Stimulated activated CD8-positive, alpha-beta memory T cell treated with anti-CD3 and anti-CD28 coated beads, Interleukin-2, amount 100 ng/mL, for 1 hour (primary cell): ENCODE measurements at regions not wholly inside any gene's neighbourhood (a gene's known extent, or its start where the extent isn't known, plus 50 kb on each side); places are given as distances from the start of the nearest gene placed in this dataset.

Experiments used
- DNase-seq, 2 donors: peaks; one replicate each; pipeline ENCODE4 v3.0.0-alpha.2; 2020; ENCODE audit warnings: low read depth in 2 of 2

DNA sequence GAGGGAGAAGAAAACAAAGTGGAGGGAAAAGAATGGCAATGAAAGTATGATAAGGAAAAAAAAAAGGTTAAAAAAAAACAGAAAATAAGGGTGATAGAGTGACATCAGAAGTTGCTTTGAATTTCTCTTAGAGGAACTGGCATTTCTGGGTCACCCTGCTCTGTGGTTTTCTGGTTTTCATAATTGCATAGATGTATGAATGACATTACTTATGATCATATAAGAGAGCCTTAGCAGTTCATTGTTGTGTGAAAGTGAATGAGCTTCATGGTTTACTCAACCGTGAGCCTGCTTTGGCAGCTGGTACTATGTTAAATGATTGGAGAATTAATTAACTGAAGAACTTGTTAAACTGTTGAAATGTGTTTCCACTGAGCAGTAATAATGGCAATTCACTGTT is 336.4 kb upstream of the FBXO33 start:
- no peak for DNase-seq

DNA sequence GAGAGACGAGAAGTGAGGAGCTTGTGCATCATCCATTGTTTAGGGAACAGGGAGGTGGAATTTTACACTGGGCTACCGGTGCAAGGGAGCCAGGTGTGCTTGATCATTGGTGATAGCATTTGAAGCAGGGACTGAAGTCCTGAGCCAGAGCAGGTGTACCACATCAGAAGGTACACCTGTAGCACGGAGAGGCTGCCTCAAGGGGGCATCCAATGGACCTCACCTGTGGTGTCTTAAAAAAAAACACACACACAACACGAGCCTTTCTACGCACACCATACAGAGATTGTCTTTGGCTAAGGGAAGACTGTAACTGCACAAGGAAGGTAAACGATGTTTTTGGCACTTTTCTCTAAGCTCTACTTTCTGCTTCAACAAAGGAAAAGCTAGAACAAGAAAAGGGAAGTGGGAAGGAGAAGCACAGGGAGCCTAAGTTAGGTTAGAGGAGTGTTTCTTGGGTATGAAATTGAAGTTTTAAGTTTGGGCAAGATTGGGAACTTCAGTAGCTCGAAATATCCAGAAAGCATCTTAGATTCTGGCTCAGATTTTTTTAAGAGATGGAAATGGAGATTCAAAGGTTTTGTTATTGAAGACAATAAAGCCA is 334.3 kb upstream of the FBXO33 start:
- no peak for DNase-seq

DNA sequence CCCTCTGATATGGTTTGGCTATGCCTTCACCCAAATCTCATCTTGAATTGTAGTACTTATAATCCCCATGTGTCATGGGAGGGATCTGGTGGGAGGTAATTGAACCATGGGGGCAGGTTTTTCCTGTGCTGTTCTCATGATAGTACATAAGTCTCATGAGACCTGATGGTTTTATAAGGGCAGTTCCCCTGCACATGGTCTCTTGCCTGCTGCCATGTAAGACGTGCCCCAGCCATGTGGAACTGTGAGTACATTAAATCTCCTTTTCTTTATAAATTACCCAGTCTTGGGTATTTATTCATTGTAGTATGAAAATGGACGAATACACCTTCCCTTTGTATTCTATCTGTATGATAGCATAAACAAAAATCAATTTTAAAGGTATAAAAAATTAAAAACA is 333.4 kb upstream of the FBXO33 start:
- DNase-seq, result no peak

DNA sequence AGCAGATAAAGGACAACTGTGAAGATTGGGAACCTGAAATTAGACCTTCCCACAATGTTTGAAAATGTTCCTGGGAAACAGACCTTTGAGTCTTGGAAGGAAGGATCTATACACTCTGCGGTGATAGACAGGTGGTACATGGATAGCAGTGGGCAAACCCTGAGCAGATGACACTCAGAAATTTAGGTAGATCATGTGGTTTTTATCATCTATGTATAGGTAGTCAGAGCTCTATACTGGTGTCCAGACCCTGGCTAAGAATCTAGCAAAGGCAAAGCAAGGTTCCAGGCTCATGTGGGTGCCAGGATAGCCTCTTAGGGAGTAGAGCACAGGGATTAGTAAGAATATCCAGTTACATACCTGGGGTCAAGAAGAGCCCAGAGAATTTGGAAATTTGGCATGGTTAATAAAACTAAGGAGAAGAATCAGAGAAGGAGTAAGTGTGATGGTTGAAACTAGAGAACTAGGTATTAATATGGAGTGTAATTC is 331.2 kb upstream of the FBXO33 start:
- DNase-seq, result no peak

DNA sequence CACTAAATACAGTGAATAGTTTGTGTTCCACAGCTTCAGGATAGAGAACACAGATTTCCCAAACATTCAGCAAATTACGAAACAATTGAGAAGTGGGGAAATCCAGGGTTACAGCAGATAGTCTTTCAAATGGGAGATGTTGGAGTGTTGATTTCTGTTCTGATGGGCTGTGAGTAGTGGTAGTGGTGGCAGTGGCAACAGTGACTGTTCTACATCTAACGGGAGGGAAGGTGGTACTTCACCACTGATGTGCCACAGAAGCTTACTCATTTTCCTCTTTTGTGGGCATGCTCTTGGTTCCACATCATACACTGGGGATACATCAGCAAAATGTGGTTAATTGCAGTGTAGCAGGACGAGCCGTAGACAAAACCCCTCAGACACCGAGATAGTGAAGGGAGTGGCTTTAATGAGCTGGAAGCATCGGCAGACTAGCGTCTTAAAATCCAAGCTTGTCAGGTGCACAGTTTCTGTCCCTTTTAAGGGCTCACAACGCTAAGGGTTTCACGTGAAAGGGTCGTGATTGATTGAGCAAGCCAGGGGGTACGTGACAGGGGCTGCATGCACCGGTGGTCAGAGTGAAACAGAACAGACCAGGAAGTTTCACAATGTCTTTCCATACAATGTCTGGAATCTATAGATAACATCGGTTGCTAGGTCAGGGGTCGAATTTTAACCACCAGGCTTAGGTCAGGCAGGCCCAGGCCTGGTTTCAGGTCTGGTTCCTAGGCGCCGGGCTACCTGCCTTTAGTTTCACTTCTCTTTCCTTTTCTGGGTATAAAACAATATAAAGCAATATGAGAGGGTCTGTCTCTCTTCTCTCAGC is 330.6 kb upstream of the FBXO33 start:
- no peak for DNase-seq

DNA sequence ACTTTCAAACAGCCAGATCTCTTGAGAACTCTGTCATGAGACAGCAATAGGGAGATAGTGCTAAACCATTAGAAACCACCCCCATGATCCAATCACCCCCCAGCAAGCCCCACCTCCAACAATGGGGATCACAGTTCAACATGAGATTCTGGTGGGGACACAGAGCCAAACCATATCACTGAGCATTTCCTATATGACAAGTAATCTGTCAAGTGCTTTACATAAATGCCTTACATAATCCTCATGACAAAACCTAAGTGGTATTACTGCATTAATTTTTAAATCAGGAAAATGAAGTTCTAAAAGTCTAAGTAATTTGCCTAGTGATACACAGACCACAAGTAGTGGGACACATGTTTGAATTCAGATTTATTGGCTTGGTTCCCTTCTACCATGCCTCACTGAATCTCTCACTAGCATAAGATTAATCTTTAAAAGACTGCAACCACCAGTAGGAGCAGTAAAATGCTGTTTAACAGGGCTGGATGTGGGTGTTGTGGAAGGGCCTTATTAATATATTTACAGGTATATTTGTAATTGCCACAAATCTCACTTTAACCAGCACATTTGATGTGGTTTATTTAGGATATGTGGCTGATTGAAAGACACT is 323.1 kb upstream of the FBXO33 start:
- DNase-seq, result no peak

DNA sequence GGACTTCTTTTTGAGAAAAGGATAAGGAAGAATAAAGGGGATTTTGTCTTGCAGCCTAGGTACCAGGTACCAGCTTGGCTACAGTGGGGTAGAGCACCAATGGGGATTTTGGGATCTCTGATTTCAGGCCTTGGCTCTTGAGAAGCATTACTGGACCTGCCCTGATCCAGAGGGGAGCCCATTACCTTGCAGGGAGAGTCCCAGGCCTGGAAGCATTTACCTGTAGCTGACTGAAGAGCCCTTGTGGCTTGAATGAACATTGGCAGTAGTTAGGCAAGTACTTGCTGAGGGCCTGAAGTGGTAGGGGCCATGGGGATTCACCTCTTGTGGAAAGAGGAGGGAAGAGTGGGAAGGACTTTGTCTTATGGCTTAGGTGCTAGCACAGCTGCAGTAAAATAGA is 308.2 kb upstream of the FBXO33 start:
- DNase-seq, result no peak

DNA sequence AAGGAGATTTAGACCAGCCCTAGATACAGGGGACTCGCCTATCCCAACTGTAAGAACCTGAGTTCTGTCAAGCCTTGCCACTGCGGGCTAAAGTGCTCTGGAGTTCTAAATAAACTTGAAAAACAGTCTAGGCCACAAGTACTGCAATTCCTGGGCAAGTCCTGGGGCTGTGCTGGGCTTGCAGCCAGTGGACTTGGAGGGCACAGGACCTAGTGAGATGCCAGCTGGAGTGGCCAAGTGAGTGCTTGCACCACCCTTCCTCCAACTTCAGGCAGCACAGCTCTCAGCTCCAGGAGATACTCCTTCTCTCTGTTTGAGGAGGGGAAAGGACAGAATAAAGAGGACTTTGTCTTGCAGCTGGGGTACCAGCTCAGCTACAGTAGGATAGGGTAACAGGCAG is 307.6 kb upstream of the FBXO33 start:
- DNase-seq, result no peak

DNA sequence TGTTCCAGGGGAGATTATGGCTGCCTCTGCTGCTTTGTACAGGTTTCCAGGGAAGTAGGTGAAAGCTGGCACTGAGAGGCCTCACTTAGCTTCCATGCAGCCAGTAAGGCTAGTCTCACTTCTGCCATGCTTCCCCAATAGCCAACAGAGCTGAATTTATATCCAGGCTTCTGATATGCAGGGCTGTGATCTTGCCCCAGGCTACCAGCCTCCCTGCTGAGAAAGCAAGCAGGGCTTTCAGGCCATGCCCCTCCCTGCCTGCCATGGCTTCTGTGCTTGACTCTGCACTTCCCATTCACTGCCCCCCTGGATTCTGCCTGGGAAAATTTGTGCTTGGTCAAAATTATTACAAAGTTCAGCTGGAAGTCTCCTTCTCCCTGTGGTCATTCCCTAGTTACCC is 302.1 kb upstream of the FBXO33 start:
- DNase-seq, result no peak

DNA sequence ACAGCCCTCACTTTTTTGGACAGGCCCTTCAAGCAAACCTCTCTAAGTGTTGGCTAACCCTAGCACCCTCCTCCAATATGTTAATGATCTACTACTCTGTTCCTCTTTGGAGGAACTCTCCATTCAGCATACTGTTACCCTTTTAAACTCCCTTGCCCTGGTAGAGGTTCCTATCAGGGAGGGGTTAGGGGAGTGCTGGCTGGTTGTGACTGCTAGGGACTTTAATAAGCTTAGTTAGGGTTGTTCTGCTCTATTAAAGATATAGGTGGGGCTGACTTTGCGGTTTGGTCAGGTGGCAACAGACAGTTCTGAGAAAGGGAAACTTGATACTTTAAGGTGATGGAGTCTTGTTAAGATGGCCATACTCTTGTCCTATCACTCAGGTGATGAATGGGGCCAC is 301.5 kb upstream of the FBXO33 start:
- DNase-seq, result no peak

DNA sequence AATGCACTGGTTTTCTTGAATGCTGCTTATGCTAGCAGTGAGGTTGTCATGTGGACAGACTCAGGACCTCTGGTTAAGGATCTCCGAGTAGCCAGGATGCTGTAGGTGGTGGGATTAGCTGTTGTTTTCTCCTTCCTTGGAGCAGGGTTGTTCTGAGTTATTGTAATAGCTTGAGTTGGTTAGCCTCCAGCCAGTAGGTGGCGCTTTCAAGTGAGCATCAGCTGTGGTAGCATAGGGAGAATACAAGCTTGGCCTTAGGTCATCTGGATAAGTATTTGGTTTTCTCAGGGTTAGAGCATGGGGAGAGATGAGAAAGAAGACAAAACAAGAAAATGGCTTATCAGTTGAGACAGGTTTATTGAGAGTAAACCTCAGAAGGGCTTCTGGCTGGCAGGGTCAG is 299.7 kb upstream of the FBXO33 start:
- no peak for DNase-seq

DNA sequence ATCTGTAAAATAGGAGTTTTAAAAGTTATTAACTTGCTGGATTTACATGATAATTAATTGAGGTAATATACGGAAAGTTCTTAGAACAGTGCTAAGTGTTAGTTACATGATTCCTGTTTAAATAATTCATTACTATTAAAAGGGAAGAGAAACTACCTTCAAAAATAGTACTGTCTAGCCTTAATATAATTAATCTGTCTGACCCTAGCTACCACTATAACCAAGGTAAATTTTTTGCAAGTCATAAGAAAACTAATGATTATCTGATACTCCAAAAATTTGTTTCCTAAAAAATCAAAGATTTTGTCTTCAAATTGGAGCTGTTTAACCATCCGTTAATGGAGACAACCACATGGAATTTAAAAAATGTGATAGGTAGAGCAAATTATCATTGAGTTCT is 294.3 kb upstream of the FBXO33 start:
- DNase-seq, result no peak

DNA sequence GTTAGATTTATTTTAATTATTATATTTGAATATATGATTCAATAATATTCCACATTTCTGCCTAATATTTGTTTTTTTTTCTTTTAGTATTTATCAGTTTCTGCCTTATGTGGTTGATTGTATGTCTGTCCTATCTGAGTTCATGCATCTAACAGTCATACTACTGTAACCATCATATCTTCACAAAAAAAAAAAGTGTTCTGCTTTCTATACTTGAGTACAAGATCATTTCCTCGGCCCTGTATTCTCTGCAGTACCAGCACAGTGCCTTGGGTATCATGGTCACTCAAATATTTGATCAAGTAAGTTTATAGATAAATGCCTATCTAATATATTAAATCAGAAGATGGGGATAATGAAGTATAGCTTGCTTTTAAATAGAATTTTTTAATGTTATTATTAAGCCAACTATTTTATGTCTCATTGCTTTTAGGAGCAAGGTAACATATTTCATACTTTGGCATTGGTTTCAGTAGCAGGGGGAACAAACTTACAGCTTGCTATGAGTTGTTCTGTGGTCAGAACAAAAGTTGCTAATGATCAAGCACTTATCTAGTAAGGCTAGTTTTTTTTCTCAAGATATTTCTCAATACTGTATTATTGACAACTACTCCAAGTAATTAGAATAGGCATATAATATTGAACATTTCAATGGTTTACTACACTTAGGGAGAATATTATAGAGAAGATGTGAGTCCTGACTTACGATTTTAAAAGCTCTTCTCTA is 290.5 kb upstream of the FBXO33 start:
- DNase-seq, result no peak

DNA sequence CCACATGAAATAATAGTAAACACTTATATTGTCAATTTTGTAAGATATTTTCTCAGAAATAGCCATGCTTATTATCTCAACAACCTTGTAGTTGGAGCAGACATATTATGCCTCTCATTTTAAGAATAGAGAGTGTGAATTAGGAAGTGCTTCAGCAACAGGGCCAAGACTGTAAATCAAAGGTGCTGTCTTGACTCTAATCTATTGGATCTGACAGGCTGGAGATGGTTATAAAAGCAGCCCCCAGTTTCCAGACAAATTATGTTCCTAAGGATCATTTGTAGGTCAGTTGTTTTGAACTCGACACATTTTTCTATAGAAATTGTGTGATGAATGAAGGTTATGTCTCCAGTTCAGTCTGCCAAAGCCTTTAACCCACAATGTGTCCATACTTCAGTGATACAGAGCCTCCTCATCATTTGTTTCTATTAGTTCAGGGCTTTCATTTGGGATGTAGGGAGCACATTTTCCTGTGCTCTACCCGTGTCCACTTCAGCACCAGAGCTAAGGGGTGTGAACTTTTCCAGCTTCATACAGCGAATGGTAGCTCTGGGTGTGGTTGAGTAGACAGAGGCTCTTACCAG is 284.8 kb upstream of the FBXO33 start:
- no peak for DNase-seq

DNA sequence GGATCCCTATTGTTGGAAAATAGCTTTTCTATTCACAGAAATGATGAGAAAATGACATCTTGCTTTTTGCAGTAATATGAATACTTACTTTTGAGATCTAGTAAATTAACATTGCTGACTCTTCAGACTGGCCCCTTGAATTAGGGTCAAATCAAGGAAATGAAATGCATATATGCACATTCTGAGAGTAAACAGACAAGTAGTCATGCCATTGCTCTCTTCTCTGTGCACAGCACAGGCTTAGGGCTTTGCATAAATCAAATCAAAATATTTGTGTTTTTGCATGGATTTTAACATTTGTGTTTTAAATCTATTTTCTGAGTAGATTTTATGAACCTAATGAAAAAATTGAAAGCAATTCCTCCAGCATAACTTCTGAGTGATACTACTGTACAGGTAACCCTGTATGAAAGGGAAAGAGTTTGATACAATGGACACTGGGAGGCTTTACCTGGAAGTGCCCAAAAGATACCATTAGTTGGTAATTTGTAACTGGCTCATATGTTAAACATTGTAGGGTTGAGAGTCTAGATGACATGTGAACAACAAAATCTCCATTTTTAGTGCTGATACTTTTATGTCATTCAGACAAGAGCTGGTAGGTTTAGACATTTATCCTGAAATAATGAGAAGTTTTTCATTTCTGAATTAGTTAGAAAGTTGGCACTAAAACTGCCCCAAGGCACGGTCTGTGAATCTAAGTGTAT is 280.2 kb upstream of the FBXO33 start:
- DNase-seq, result no peak

DNA sequence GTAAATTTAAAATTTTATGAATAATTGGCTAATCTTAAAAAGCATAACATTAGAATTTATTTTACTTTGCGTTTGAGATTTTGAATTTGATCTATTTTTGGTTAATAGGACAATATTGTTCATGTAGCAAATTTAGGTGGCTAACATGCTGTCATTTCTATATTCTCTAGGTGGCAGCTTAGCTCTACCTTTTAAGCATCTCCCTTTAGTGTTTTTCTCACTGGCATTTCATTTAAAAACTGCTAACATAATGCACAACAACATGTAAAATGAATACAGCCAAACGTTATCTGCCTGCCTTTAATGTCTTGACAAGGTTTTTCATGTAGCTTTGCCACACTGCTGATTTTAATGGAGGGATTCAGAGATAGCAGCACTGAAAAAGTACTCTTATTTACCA is 272.4 kb upstream of the FBXO33 start:
- DNase-seq, result no peak

DNA sequence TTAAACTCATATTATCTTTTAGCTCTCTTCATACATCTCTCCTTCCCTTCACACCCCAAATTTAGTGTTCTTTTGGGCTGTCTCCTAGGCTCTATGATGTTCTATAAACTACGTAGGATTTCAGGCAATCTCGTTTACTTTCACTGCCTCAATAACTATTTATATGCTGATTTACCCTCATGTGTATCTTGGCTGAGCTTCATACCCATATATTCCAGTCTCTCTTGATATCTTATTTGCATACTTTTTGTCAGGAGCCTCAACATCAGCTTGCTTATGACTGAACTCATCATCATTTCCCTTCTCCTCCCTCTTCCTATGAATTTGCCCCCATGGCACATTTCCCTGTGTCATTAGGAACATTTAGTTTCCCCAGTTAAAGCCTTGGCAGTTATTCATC is 262.1 kb upstream of the FBXO33 start:
- DNase-seq, result no peak

DNA sequence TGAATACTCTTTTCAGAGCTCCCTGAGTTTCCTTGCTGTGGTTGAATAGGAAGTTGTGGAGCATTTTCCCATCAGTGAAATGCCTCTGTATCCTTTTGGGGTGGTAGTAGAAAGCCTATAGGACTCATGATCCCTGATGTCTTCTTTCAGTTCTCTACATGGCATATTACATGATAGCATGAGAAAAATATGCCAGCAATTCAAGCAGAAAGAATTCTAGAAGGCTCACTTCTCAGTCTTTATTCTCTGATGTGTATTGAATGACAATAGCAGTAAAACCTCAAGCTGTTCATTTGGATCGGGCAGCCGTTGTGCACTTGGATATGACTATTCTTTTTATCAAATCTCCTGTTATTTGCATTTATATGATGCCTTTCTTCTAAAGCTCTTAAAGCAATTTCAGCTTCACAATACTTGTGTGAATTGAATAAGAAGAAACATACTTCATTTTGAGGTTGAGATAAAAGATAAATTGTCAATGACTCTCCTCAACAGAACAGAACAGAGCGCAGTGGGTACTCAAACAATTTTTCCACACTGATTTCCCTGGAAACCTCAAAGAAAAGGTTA is 251.5 kb upstream of the FBXO33 start:
- no peak for DNase-seq

DNA sequence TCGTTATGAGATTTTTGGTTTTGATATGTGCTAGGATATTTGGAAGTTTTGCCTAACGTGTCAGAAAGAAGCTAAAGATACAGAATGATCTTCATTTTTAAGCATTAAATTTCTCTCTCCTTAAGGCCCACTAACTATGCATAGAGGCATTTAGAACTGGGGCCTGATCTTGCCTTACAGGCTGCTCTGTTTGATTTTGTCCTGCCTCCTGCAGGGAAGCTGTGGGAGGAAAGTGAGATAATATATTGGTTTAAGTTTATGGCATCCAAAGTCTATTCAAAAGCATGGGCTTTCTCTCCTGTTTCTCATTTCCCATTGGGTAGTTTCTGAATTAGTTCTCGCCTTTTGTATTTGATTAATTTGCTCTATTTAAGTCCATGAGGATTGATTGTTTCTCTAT is 250.3 kb upstream of the FBXO33 start:
- DNase-seq, result no peak

DNA sequence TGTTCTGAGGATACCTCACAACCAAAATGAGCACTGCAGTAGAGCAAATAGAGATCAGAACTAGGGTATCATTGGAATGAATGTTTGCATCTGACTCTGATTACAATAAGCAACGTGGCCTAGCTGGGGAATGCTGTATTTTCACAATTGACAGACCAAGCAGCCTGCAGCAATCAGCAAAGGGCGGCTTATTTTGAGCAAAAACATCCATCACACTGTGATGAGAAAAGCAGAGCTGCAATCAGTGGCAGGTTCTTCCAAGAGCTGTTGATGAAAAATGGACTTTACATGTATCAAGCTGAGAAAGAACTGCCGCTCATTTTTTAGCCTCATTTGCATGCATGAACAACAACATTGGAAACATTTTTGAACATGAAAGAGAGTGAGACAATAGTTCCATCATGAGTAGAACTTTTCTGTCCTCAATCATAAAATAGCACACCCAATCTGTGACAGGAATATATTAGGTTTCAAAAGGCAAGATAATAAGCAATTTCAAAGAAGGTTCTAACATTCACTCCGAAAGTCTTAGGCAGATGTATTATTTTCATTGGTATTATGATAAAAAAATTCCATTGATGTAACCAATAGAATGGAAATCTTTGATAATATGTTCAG is 249.7 kb upstream of the FBXO33 start:
- DNase-seq, result no peak

DNA sequence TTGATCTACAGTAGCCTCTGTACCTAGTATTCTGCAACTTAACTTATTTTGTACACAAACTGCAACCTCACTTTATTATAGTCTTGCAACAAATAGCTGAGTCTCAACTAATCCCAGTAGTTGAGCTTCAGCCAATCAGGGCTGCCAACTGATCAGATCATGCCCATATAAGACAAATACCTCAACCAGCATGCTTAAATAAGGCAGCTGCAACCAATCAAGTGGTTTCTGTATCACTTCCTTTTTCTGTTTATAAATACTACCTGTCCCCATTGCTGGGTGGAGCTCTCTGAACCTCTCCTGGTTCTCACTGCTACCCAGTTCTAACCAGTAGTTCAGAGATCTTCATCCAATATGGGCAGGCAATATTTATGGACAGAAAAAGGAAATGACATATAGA is 248.5 kb upstream of the FBXO33 start:
- no peak for DNase-seq
